Caco-2 (cell line): ENCODE measurements at regions not wholly inside any gene's neighbourhood (a gene's known extent, or its start where the extent isn't known, plus 50 kb on each side); places are given as distances from the start of the nearest gene placed in this dataset.

ENCODE experiments used
- BruUV-seq: library from RNA; stranded (reverse); fragments of 400-500 nt; replicated peaks from 2 replicates; lab custom pipeline; 2021; lab: Mats Ljungman, UMichigan
- CTCF ChIA-PET: fragments of 300-600 bp; sonication (Branson Sonifier 250); formaldehyde crosslinking; loops from one replicate; lab custom pipeline; 2022; ENCODE audit warnings: antibody characterized with exemption; lab: Charles Lee
- POLR2A ChIA-PET: fragments of 300-600 bp; sonication (Branson Sonifier 250); formaldehyde crosslinking; loops from one replicate; lab custom pipeline; 2022; ENCODE audit warnings: antibody characterized with exemption; lab: Charles Lee
- DNase-seq, 2 experiments: peaks; one replicate each; pipeline versions ENCODE4 v3.0.0 to v3.0.0-alpha.2; 2020 to 2022
- H3K27me3 ChIP-seq: replicated peaks from 2 replicates; pipeline ENCODE4 v1.6.0; 2011; ENCODE audit warnings: low read length; ENCODE audit not compliant: control insufficient read depth, insufficient read depth
- H3K36me3 ChIP-seq: 2 replicates; pipeline ENCODE4 v1.5.1; 2011; ENCODE audit warnings: low read length; ENCODE audit not compliant: control insufficient read depth, insufficient read depth
- H3K4me1 ChIP-seq: fragments of 250-450 bp; sonication (Bioruptor Pico); 2 replicates; pipeline ENCODE4 v1.5.1; 2020; ENCODE audit warnings: mild to moderate bottlenecking
- H3K4me3 ChIP-seq: 2 replicates; pipeline ENCODE4 v1.5.1; 2011; ENCODE audit warnings: low read depth, mild to moderate bottlenecking, control low read depth, low read length
- H3K9me3 ChIP-seq: fragments of 250-450 bp; sonication (Bioruptor Pico); 2 replicates; pipeline ENCODE4 v1.5.1; 2020; ENCODE audit warnings: mild to moderate bottlenecking, moderate library complexity
- H3K27ac Mint-ChIP-seq: one replicate; pipeline ENCODE4 v1.8.0; 2022; ENCODE audit warnings: mixed read lengths; ENCODE audit not compliant: unreplicated experiment
- H3K27me3 Mint-ChIP-seq: one replicate; pipeline ENCODE4 v1.8.0; 2022; ENCODE audit warnings: mixed read lengths; ENCODE audit not compliant: insufficient read depth, unreplicated experiment
- H3K36me3 Mint-ChIP-seq: one replicate; pipeline ENCODE4 v1.8.0; 2022; ENCODE audit warnings: mild to moderate bottlenecking, mixed read lengths; ENCODE audit not compliant: insufficient read depth, unreplicated experiment
- H3K4me1 Mint-ChIP-seq: one replicate; pipeline ENCODE4 v1.8.0; 2022; ENCODE audit warnings: low read depth, mixed read lengths; ENCODE audit not compliant: unreplicated experiment
- H3K4me3 Mint-ChIP-seq: one replicate; pipeline ENCODE4 v1.8.0; 2022; ENCODE audit warnings: mild to moderate bottlenecking, moderate library complexity, mixed read lengths; ENCODE audit not compliant: unreplicated experiment
- H3K9me3 Mint-ChIP-seq: one replicate; pipeline ENCODE4 v1.8.0; 2022; ENCODE audit warnings: mixed read lengths; ENCODE audit not compliant: unreplicated experiment
- intact Hi-C: fragments of 100-400 bp; cut with micrococcal nuclease; formaldehyde crosslinking; loops from one replicate; pipeline ENCODE4 v1.10.0; 2022; ENCODE audit not compliant: unreplicated experiment
- TF ChIP-seq, protein P1 (sequence below), 2 experiments: fragments of 200-600 bp in 1 of 2; IDR thresholded peaks; 1 replicate in 1 of 2; 2 replicates in 1 of 2; pipeline versions ENCODE4 v1.5.1 to v1.8.0; 2011 to 2022; ENCODE audit warnings: antibody characterized with exemption in 1 of 2, control low read depth in 1 of 2, inconsistent platforms in 1 of 2, low read depth in 1 of 2, low read length in 1 of 2, mild to moderate bottlenecking in 1 of 2, moderate library complexity in 1 of 2; ENCODE audit not compliant: insufficient read depth in 1 of 2, severe bottlenecking in 1 of 2, unreplicated experiment in 1 of 2

DNA sequence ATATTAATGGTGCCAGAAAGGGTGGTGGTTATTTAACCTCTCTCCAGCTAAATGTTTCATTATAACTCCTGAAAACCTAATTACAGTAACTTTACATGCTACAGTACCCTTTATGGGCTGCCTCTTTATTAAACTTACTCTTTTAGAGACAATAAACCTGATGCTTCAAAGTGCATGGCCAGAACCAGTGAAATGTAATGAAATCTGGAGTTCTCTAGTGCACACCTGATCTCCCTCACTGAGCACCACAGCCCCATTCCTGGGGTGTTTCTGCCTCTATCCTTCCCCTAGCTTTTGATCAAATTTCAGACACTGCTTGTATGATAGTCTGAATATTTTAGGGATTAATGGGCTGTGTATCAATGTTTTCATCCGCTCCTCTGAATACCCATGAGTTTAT, 306.5 kb upstream of the WWC1 start:
- no peaks in the 10 kb centered on the region; the same call in 1 of the 2 replicates for H3K4me1 ChIP-seq
- H3K27ac Mint-ChIP-seq: no peak overlapping the region
- peaks cover 25% of the 10 kb centered on the region for H3K27me3 Mint-ChIP-seq
- no peaks in the 10 kb centered on the region for H3K9me3 Mint-ChIP-seq
- no peaks in the 10 kb centered on the region for H3K4me1 Mint-ChIP-seq
- CTCF ChIA-PET: no interaction called here
- no peak overlapping the region for H3K4me3 Mint-ChIP-seq
- DNase-seq: no peak
- POLR2A ChIA-PET: no interaction called here
- H3K36me3 Mint-ChIP-seq: no peaks in the 10 kb centered on the region
- TF ChIP-seq, protein P1, sequence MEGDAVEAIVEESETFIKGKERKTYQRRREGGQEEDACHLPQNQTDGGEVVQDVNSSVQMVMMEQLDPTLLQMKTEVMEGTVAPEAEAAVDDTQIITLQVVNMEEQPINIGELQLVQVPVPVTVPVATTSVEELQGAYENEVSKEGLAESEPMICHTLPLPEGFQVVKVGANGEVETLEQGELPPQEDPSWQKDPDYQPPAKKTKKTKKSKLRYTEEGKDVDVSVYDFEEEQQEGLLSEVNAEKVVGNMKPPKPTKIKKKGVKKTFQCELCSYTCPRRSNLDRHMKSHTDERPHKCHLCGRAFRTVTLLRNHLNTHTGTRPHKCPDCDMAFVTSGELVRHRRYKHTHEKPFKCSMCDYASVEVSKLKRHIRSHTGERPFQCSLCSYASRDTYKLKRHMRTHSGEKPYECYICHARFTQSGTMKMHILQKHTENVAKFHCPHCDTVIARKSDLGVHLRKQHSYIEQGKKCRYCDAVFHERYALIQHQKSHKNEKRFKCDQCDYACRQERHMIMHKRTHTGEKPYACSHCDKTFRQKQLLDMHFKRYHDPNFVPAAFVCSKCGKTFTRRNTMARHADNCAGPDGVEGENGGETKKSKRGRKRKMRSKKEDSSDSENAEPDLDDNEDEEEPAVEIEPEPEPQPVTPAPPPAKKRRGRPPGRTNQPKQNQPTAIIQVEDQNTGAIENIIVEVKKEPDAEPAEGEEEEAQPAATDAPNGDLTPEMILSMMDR (IDR thresholded peaks at IDR 0.05; ENCODE audit: insufficient read depth in 1 of 2, low read depth in 1 of 2, low read length in 1 of 2, severe bottlenecking in 1 of 2, unreplicated experiment in 1 of 2): no peak
- intact Hi-C loops: no loop called here
- no peaks in the 10 kb centered on the region; the same call in none of the 2 replicates for H3K27me3 ChIP-seq
- H3K36me3 ChIP-seq: no peaks in the 10 kb centered on the region
- no TSS peak for BruUV-seq
- H3K4me3 ChIP-seq: no peak overlapping the region
- H3K9me3 ChIP-seq: no peaks in the 10 kb centered on the region

DNA sequence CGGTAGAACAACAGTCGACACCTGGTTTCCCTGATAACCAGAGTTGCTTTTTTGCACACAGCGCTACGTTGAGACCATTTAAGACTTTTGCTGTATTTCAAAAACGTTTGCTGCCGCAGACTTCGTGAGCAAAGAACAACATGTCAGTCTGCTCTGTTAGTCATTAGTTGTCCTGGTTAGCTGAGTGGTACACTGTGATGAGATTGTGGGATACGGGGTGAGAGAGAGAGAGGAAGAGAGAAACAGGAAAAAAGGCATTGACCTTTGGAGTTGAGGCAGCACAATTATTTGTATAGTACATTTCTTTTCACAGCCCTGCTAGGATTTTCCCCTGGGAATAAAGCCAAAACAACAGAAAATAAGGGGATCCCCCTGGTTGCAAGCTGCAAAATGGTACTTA, 306.1 kb upstream of the WWC1 start:
- TF ChIP-seq, protein P1 (IDR thresholded peaks at IDR 0.05; ENCODE audit: insufficient read depth in 1 of 2, low read depth in 1 of 2, low read length in 1 of 2, severe bottlenecking in 1 of 2, unreplicated experiment in 1 of 2): no peak
- Mint-ChIP-seq H3K4me3 (no peak overlapping the region), H3K9me3 (no peaks in the 10 kb centered on the region), H3K27me3 (peaks cover 24% of the 10 kb centered on the region), H3K36me3 (no peaks in the 10 kb centered on the region), H3K27ac (no peak overlapping the region), H3K4me1 (no peaks in the 10 kb centered on the region)
- H3K9me3 ChIP-seq: no peaks in the 10 kb centered on the region
- H3K4me3 ChIP-seq: no peak overlapping the region
- BruUV-seq: no TSS peak
- no peaks in the 10 kb centered on the region for H3K36me3 ChIP-seq
- ChIA-PET POLR2A (no interaction called here), CTCF (no interaction called here)
- no peak for DNase-seq
- H3K27me3 ChIP-seq: no peaks in the 10 kb centered on the region; the same call in none of the 2 replicates
- no peaks in the 10 kb centered on the region; the same call in 1 of the 2 replicates for H3K4me1 ChIP-seq
- intact Hi-C loops: no loop called here

DNA sequence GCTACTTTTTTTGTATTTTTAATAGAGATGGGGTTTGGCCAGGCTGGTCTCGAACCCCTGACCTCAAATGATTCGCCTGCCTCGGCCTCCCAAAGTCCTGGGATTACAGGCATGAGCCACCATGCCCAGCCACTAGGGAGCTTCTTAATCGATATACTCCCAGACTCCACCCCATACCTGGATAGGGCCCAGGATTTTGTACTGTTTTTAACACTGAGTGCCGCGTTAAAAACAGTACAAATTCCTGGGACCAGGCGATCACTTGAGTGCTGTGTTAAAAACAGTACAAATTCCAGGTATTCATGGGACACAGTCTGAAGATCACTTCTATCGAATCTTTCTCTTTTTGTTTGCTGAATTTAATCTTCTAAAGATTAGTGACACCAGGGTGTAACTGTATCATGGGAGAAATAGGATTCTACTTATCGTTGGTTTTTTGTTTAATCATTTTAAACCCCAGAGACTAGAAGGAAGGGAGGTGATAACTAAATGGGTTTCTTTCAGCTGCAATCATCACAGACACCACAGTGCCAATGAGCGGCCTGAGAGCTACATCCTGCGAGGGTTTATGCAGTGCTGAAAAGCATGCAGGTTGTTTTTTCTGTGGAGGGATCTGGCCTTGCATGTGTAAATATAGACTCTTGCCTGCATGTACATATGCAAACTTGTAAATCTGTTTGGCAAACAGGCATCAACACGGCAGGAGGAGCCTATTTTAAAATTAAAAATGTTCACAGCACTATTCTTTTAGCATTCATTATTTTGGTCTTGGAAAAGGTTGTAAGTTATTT, 303.8 kb upstream of the WWC1 start:
- Mint-ChIP-seq H3K9me3 (no peaks in the 10 kb centered on the region), H3K4me3 (no peak overlapping the region), H3K4me1 (no peaks in the 10 kb centered on the region), H3K27ac (no peak overlapping the region), H3K36me3 (no peaks in the 10 kb centered on the region), H3K27me3 (peaks cover 19% of the 10 kb centered on the region)
- no peaks in the 10 kb centered on the region for H3K36me3 ChIP-seq
- no peak overlapping the region for H3K4me3 ChIP-seq
- DNase-seq: no peak
- intact Hi-C loops: no loop called here
- ChIA-PET CTCF (no interaction called here), POLR2A (no interaction called here)
- H3K27me3 ChIP-seq: no peaks in the 10 kb centered on the region; the same call in none of the 2 replicates
- no peaks in the 10 kb centered on the region; the same call in 1 of the 2 replicates for H3K4me1 ChIP-seq
- TF ChIP-seq, protein P1 (IDR thresholded peaks at IDR 0.05; ENCODE audit: insufficient read depth in 1 of 2, low read depth in 1 of 2, low read length in 1 of 2, severe bottlenecking in 1 of 2, unreplicated experiment in 1 of 2): no peak
- H3K9me3 ChIP-seq: no peaks in the 10 kb centered on the region
- no TSS peak for BruUV-seq
